RCC 7860 (cell line): ENCODE measurements at regions not wholly inside any gene's neighbourhood (a gene's known extent, or its start where the extent isn't known, plus 50 kb on each side); places are given as distances from the start of the nearest gene placed in this dataset.
"Not testable (repeated sequence)": the region's sequence is repeated elsewhere in the genome, so short reads cannot be mapped to it uniquely, and the experiment has no call there.

Experiments used
- DNase-seq: peaks from one replicate; pipeline ENCODE4 v3.0.0-alpha.2; 2015; ENCODE audit warnings: low spot score
- FAIRE-seq: peaks from 2 replicates; lab custom pipeline; 2012; peaks lifted over from hg19 to GRCh38; lab: Jason Lieb, UNC

GRCh38 chr5:5902678-5903646 lies 475.4 kb downstream of the MED10 start:
- FAIRE-seq (no peak), DNase-seq (no peak)

DNA sequence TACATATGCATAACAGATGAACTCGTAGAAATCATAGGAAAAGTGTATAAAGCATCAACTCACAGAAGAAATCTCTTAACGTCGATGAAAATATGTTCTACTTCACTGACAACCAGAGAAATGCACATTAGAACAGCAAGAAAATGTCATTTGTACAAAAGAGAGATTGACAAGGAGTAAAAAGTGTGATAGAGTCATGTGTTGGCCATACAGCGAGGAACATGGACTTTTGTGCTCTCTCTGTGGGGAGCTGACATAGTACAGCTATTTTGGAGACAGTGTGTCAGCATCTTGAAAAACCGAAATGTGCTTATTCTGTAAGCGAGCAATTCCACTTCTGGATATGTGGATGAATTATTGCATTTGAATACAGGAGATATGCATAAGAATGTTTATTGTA lies 477.9 kb downstream of the ICE1 start:
- FAIRE-seq (no peak), DNase-seq (no peak)

GRCh38 chr5:5899716-5900115 lies 477.2 kb downstream of the ICE1 start:
- DNase-seq: no peak
- FAIRE-seq: no peak

DNA sequence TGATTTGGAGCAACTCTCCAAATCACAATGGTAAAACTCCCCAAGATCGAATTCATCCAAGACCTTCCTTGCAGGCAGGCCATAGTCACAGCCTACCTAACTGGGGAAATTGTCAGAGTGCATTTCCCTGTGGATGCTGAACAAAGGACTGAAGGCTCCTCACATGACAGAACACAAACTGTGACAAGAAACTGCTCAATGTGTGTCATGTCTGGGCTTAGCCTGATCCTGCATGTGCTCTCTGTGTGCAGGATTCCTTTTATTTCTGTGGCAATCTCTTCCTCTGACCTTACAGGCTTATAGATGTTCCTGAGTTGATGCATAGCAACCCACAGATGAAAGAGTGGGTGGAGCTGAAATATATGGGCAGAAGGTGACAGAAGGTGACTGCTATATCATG lies 465.8 kb downstream of the ICE1 start:
- DNase-seq (no peak), FAIRE-seq (no peak)

DNA sequence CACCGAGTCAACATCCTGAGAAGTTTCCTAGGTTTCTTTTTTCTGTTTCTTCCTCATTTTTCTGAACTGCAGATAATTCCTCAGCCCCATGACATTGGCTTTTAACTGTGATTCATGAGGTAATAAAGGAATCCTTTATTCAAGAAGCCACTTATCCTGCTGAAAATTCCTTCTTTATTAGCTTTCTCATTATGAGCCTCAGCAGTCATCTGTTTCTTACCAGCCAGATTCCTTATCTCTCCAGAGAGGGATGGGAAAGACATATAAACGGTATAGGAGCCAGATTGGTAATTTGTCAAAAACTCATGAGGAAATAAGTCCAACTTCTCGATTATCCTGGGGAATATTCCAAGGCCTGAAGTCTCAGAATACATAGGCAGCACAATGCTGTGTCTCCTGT lies 465.4 kb downstream of the ICE1 start:
- FAIRE-seq (no peak), DNase-seq (no peak)

- no peak for DNase-seq
Observed at GRCh38 chr5:5886812-5887486, 464.5 kb downstream of the ICE1 start.

GRCh38 chr5:5886353-5886752 lies 463.9 kb downstream of the ICE1 start:
- no peak for FAIRE-seq
- no peak for DNase-seq

More at GRCh38 chr5:5886812-5887486, 464.5 kb downstream of the ICE1 start:
- no peak for FAIRE-seq

- DNase-seq: no peak
- no peak for FAIRE-seq
Observed at GRCh38 chr5:5885782-5886181, 463.3 kb downstream of the ICE1 start.

GRCh38 chr5:5884593-5884992 lies 462.1 kb downstream of the ICE1 start:
- DNase-seq (no peak), FAIRE-seq (no peak)

DNA sequence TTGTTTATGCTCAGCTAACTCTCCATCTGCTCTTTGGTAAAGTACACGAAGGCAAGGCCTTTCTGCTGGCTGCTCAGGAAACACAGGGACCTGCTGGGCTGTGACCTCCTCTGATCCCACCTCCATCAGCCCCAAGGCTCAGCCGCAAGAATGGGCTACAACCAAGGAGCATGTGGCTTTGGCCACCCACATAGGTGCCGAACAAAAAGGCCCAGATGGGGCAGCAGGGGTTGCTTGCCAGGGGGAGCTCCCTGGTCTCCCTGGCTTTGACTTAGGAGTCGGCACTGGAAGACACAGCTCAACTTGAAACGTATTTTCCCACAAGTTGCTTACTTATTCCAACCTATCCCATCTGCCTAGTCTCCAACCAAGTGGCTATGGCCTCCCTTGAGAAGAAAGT lies 461.1 kb downstream of the ICE1 start:
- DNase-seq: no peak
- no peak for FAIRE-seq

DNA sequence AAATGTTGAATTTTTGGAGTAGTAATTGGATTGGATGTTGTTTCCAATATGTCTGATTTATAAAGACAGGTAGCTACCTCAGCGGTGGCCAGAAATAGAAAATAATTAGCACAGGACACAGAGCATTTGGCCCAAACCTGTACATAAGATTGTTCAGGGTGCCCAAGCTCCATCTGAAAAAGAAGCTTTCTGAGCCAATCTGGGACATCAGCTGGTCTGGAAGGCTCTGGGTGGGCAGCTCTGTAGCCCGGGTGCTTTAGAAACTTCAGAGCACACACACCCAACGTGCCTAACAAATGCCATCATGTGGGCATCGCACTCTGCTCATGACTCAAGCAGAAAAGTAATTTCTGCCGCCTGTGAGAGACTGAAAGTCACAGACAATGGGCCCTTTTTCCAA lies 460.7 kb downstream of the ICE1 start:
- no peak for FAIRE-seq
- DNase-seq: no peak

- FAIRE-seq (no peak), DNase-seq (no peak)
Observed at GRCh38 chr5:5882706-5883105, 460.2 kb downstream of the ICE1 start.

DNA sequence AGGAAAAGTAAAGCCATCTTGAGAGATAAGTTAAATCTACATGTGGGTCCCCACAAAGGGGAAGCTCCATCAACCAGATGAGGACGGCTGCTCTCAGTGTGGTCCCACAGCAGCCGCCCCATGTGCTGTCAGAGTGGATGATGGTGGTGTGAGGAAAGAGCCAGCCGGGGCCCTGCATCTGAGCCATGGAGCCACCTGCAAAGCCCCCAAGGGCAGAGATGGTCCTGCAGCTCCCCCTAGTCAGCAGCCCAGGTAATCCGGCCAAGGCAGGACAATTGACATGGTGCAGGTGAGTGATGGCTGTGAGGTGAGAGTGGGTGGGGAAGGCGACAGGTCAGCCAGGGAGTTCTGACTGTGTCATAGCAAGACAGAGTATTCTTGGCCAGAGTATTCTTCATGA lies 458.8 kb downstream of the ICE1 start:
- no peak for FAIRE-seq
- DNase-seq: no peak

DNA sequence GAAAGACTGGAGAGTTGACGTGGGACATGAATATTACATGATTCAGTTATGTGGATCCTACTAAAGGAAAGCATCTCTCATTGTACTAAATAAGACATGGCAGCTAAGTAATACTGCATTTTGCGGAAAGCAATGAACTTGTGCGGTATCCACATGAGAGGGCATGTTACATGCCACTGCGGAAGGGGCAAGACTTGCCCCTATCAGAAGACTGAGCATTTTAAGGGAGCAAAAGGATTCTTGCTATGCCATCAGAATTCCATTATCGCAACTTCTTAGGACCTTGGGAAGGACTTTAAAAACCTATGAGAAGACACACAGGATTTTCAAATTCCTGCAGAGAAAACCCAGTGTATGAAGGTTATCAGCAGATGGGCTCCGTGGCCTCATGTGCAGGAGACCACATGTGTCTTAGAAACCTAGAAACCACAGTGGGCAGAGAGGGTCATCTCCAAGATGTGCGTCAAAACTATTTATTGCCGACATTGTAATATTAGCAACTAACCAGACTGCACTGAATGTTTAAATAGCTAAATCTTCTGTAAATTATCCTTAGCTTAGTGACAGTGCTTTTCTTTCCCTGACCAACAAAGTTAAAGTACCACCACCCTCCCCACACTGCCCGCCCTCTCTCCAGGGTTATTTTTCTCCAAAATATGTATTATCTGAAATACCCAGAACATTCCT lies 457.7 kb downstream of the ICE1 start:
- FAIRE-seq (no peak), DNase-seq (no peak)

GRCh38 chr5:5857396-5857795 lies 434.9 kb downstream of the ICE1 start:
- no peak for FAIRE-seq
- no peak for DNase-seq

- no peak for DNase-seq
- FAIRE-seq: no peak
Observed at GRCh38 chr5:5854087-5854486, 431.6 kb downstream of the ICE1 start.

GRCh38 chr5:5838493-5838892 lies 416.0 kb downstream of the ICE1 start:
- no peak for DNase-seq

DNA sequence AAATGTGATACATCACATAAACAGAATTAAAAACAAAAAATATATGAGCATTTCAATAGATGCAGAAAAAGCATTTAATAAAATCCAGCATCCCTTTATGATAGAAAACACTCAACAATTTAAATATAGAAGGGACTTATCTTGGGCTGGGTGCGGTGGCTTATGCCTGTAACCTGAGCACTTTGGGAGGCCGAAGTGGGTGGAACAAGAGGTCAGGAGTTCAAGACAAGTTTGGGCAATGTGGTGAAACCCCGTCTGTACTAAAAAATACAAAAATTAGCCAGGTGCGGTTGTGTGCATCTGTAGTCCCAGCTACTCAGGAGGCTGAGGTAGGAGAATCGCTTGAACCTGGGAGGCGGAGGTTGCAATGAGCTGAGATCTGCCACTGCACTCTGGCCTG lies 409.1 kb downstream of the ICE1 start:
- not testable (repeated sequence) for DNase-seq, FAIRE-seq

More at GRCh38 chr5:5838493-5838892, 416.0 kb downstream of the ICE1 start:
- no peak for FAIRE-seq

DNA sequence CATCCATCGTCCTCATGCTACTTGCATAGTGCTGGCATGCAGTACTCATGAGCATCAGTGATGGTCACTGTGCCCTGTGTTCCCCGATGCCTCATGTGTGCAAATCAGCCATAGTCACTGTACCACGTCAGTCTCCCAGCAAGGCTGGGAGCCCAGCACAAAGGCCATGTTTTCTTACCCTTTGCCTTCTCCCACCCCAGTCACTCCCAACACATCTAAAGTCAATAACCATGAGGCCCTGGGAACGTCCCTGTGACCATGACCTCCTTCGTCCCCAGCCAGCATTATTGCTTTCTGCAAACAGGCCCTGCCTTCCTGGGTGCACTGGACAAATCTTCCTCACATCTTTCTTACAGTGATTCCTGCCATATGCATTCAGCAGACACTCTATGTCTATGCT lies 406.1 kb downstream of the ICE1 start:
- no peak for FAIRE-seq
- DNase-seq: no peak

DNA sequence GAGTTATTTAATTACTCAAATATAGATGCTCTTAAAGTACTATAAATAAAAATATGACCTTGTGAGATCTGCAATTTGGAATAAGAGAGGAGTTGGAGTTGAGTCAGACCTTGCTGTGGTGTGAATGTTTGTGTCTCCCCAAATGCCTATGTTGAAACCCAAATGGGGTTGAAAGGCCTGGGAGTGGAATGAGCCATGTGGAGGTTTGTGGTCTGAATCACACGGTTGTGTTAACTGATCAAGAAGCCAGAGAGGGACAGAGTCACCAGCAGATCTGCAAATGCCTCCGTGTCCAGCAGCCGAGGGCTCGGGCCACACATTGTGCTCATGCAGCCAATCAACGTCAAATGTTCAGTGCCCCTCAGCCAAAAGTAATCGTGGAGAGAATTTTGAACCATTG lies 404.4 kb downstream of the ICE1 start:
- FAIRE-seq: no peak
- no peak for DNase-seq

GRCh38 chr5:5822729-5823257 lies 400.3 kb downstream of the ICE1 start:
- DNase-seq (no peak), FAIRE-seq (no peak)
